HUDEP-2 (cell line): ENCODE measurements at regions not wholly inside any gene's neighbourhood (a gene's known extent, or its start where the extent isn't known, plus 50 kb on each side); places are given as distances from the start of the nearest gene placed in this dataset.
"Not testable (repeated sequence)": the region's sequence is repeated elsewhere in the genome, so short reads cannot be mapped to it uniquely, and the experiment has no call there.

ENCODE experiments used
- DNase-seq, 76 experiments: peaks; one replicate each; lab custom pipeline; 2025; ENCODE audit not compliant: unreplicated experiment in 76 of 76; lab: John Stamatoyannopoulos, UW

GRCh38 chr2:183759033-183759432, 634.8 kb downstream of the NUP35 start:
- DNase-seq: no peak

- no peak for DNase-seq
Measured at GRCh38 chr2:183773775-183774174, 649.5 kb downstream of the NUP35 start.

GRCh38 chr2:183780072-183780471, 655.8 kb downstream of the NUP35 start:
- no peak for DNase-seq

GRCh38 chr2:183782436-183782835, 658.2 kb downstream of the NUP35 start:
- DNase-seq: no peak

GRCh38 chr2:183788796-183789195, 664.6 kb downstream of the NUP35 start:
- not testable (repeated sequence) for DNase-seq

- DNase-seq: not testable (repeated sequence)
Measured at GRCh38 chr2:183792165-183792924, 668.1 kb downstream of the NUP35 start.

- no peak for DNase-seq
Measured at GRCh38 chr2:183798535-183798934, 674.3 kb downstream of the NUP35 start.

GRCh38 chr2:183799761-183800160, 675.5 kb downstream of the NUP35 start:
- DNase-seq: no peak

GRCh38 chr2:183803596-183803995, 679.4 kb downstream of the NUP35 start:
- DNase-seq: no peak

GRCh38 chr2:183807870-183808269, 683.6 kb downstream of the NUP35 start:
- DNase-seq: no peak

GRCh38 chr2:183809404-183809803, 685.2 kb downstream of the NUP35 start:
- DNase-seq: no peak

- DNase-seq: no peak
Measured at GRCh38 chr2:183811281-183811680, 687.0 kb downstream of the NUP35 start.

GRCh38 chr2:183812091-183812490, 687.8 kb downstream of the NUP35 start:
- no peak for DNase-seq

GRCh38 chr2:183825710-183826109, 701.5 kb downstream of the NUP35 start:
- no peak for DNase-seq

- DNase-seq: no peak
Measured at GRCh38 chr2:183829931-183830330, 705.7 kb downstream of the NUP35 start.

- no peak for DNase-seq
Measured at GRCh38 chr2:183837157-183837556, 712.9 kb downstream of the NUP35 start.

- no peak for DNase-seq
Measured at GRCh38 chr2:183838295-183838694, 714.1 kb downstream of the NUP35 start.

- DNase-seq: no peak
Measured at GRCh38 chr2:183840061-183840584, 715.9 kb downstream of the NUP35 start.

GRCh38 chr2:183849826-183850225, 725.6 kb downstream of the NUP35 start:
- DNase-seq: not testable (repeated sequence)

- DNase-seq: no peak
Measured at GRCh38 chr2:183859129-183859528, 734.9 kb downstream of the NUP35 start.

GRCh38 chr2:183866666-183867065, 731.7 kb upstream of the ZNF804A start:
- DNase-seq: no peak

GRCh38 chr2:183867206-183867605, 731.1 kb upstream of the ZNF804A start:
- no peak for DNase-seq

GRCh38 chr2:183868153-183868552, 730.2 kb upstream of the ZNF804A start:
- no peak for DNase-seq
